ENCODE measurements at regions not wholly inside any gene's neighbourhood (a gene's known extent, or its start where the extent isn't known, plus 50 kb on each side); places are given as distances from the start of the nearest gene placed in this dataset.

GRCh38 chr15:47945872-47946650 lies 174.7 kb upstream of the SLC24A5 start:
- TF ChIP-seq CTCF (IDR thresholded peaks at IDR 0.05; ENCODE audit: poor library complexity), result no peak
- no peak for TF ChIP-seq EZH2phosphoT487 (IDR thresholded peaks at IDR 0.05; ENCODE audit: low read depth, severe bottlenecking, unreplicated experiment)
- TF ChIP-seq EZH2 (IDR thresholded peaks at IDR 0.05; ENCODE audit: borderline replicate concordance), result no peak
